Mesendoderm (in vitro differentiated cells): ENCODE measurements at regions not wholly inside any gene's neighbourhood (a gene's known extent, or its start where the extent isn't known, plus 50 kb on each side); places are given as distances from the start of the nearest gene placed in this dataset.
A peak's percentile ranks its signal among the peaks of the same experiment; 100 is the strongest.

Source experiments
- DNase-seq: peaks from one replicate; pipeline ENCODE4 v3.0.0; 2013
- H2AK5ac ChIP-seq: 2 replicates; pipeline ENCODE4 v1.6.1; 2013; ENCODE audit warnings: low read length, inconsistent platforms
- H2BK120ac ChIP-seq: 2 replicates; pipeline ENCODE4 v1.6.1; 2013; ENCODE audit warnings: low read depth, mild to moderate bottlenecking, low read length, moderate library complexity, mixed read lengths
- H2BK15ac ChIP-seq: replicated peaks from 2 replicates; pipeline ENCODE4 v1.6.1; 2013; ENCODE audit warnings: low read depth, mild to moderate bottlenecking, moderate library complexity
- H2BK5ac ChIP-seq: 2 replicates; pipeline ENCODE4 v1.6.1; 2013; ENCODE audit warnings: low read length, inconsistent platforms
- H3K18ac ChIP-seq: 2 replicates; pipeline ENCODE4 v1.6.1; 2013; ENCODE audit warnings: mild to moderate bottlenecking, low read length, mixed read lengths
- H3K23ac ChIP-seq: one replicate; pipeline ENCODE4 v1.6.1; 2013; ENCODE audit warnings: low read length
- H3K27ac ChIP-seq: 2 replicates; pipeline ENCODE4 v1.5.1; 2013; ENCODE audit warnings: low read depth, mild to moderate bottlenecking, inconsistent platforms, low read length, moderate library complexity
- H3K27me3 ChIP-seq: 2 replicates; pipeline ENCODE4 v1.6.1; 2013; ENCODE audit warnings: low read length, control low read depth, mild to moderate bottlenecking, inconsistent platforms; ENCODE audit not compliant: insufficient read depth, poor library complexity
- H3K36me3 ChIP-seq: 2 replicates; pipeline ENCODE4 v1.6.1; 2013; ENCODE audit warnings: low read length, inconsistent platforms; ENCODE audit not compliant: control insufficient read depth, insufficient read depth
- H3K4ac ChIP-seq: one replicate; pipeline ENCODE4 v1.6.1; 2013; ENCODE audit warnings: low read depth, mild to moderate bottlenecking, low read length, moderate library complexity
- H3K4me1 ChIP-seq: 2 replicates; pipeline ENCODE4 v1.6.1; 2013; ENCODE audit warnings: low read depth, low read length, inconsistent platforms; ENCODE audit not compliant: control insufficient read depth
- H3K4me2 ChIP-seq: 2 replicates; pipeline ENCODE4 v1.6.1; 2013; ENCODE audit warnings: low read length
- H3K4me3 ChIP-seq: 2 replicates; pipeline ENCODE4 v1.5.1; 2013; ENCODE audit warnings: mild to moderate bottlenecking, low read length
- H3K56ac ChIP-seq: one replicate; pipeline ENCODE4 v1.6.1; 2013; ENCODE audit warnings: low read length
- H3K79me1 ChIP-seq: 2 replicates; pipeline ENCODE4 v1.6.1; 2013; ENCODE audit warnings: low read length, inconsistent platforms
- H3K79me2 ChIP-seq: 2 replicates; pipeline ENCODE4 v1.6.1; 2013; ENCODE audit warnings: mild to moderate bottlenecking, low read length; ENCODE audit not compliant: control insufficient read depth, insufficient read depth
- H3K9ac ChIP-seq: 2 replicates; pipeline ENCODE4 v1.6.1; 2013; ENCODE audit warnings: low read length, inconsistent platforms
- H4K5ac ChIP-seq: one replicate; pipeline ENCODE4 v1.6.1; 2013; ENCODE audit warnings: low read length
- H4K8ac ChIP-seq: one replicate; pipeline ENCODE4 v1.6.1; 2013; ENCODE audit warnings: low read depth, mild to moderate bottlenecking, control low read depth, low read length, moderate library complexity
- WGBS: extraction: QIAGEN DNeasy Blood & Tissue Kit; methylation state at CpG from one replicate; pipeline ENCODE4 v1.1.7; 2013; ENCODE audit warnings: low lambda C conversion rate, missing lambda C conversion rate; ENCODE audit not compliant: insufficient coverage; ENCODE audit errors: extremely low coverage; 5-methylcytosine and 5-hydroxymethylcytosine counted together

GRCh38 chr9:117516676-117517632 is 102.1 kb upstream of the ASTN2 start:
- no peak for DNase-seq

GRCh38 chr9:117511852-117512481 is 97.1 kb upstream of the ASTN2 start:
- H4K5ac ChIP-seq = no peak overlapping the region
- no peaks in the 10 kb centered on the region for H3K27me3 ChIP-seq
- H3K9ac ChIP-seq = no peak overlapping the region
- H3K36me3 ChIP-seq = no peaks in the 10 kb centered on the region
- no peak overlapping the region for H2BK5ac ChIP-seq
- no peak overlapping the region for H3K4me3 ChIP-seq
- H3K27ac ChIP-seq = no peak overlapping the region
- H3K4ac ChIP-seq = no peak overlapping the region
- no peak overlapping the region for H2BK120ac ChIP-seq
- H3K18ac ChIP-seq = no peak overlapping the region
- no peak overlapping the region for H3K56ac ChIP-seq
- no peaks in the 10 kb centered on the region for H3K79me1 ChIP-seq
- no peaks in the 10 kb centered on the region for H3K4me1 ChIP-seq
- no peak for DNase-seq
- no peaks in the 10 kb centered on the region for H3K79me2 ChIP-seq
- H3K23ac ChIP-seq = no peak overlapping the region
- H3K4me2 ChIP-seq = no peak overlapping the region
- H4K8ac ChIP-seq = no peak overlapping the region
- no CpG with 5 or more reads among the region's 4 CpGs for whole genome bisulfite sequencing
- H2BK15ac ChIP-seq = no peak overlapping the region
- H2AK5ac ChIP-seq = no peak overlapping the region

More at GRCh38 chr9:117516676-117517632, 102.1 kb upstream of the ASTN2 start:
- no peak overlapping the region for H3K18ac ChIP-seq
- H3K23ac ChIP-seq = no peak overlapping the region
- no peak overlapping the region for H4K5ac ChIP-seq
- no peaks in the 10 kb centered on the region for H3K36me3 ChIP-seq
- no peak overlapping the region for H2AK5ac ChIP-seq
- H3K4me2 ChIP-seq = no peak overlapping the region
- no peak overlapping the region for H3K9ac ChIP-seq
- H3K27ac ChIP-seq = no peak overlapping the region
- no peak overlapping the region for H2BK15ac ChIP-seq
- no peak overlapping the region for H3K4ac ChIP-seq
- no peak overlapping the region for H3K56ac ChIP-seq
- no peak overlapping the region for H4K8ac ChIP-seq
- no peak overlapping the region for H2BK5ac ChIP-seq
- no peaks in the 10 kb centered on the region for H3K79me1 ChIP-seq
- H3K79me2 ChIP-seq = no peaks in the 10 kb centered on the region
- H2BK120ac ChIP-seq = no peak overlapping the region
- WGBS = no CpG with 5 or more reads among the region's 4 CpGs
- H3K27me3 ChIP-seq = no peaks in the 10 kb centered on the region
- H3K4me1 ChIP-seq = no peaks in the 10 kb centered on the region
- no peak overlapping the region for H3K4me3 ChIP-seq

- Histone ChIP-seq H3K36me3 (no peaks in the 10 kb centered on the region), H3K18ac (no peak overlapping the region), H3K4ac (no peak overlapping the region), H2AK5ac (no peak overlapping the region), H2BK5ac (no peak overlapping the region), H3K27ac (no peak overlapping the region), H3K4me2 (no peak overlapping the region), H4K5ac (no peak overlapping the region), H3K4me3 (no peak overlapping the region), H2BK15ac (no peak overlapping the region), H3K27me3 (no peaks in the 10 kb centered on the region), H4K8ac (no peak overlapping the region), H3K79me2 (no peaks in the 10 kb centered on the region), H3K23ac (no peak overlapping the region), H3K79me1 (no peaks in the 10 kb centered on the region), H3K9ac (no peak overlapping the region), H2BK120ac (no peak overlapping the region), H3K56ac (no peak overlapping the region), H3K4me1 (no peaks in the 10 kb centered on the region)
- no CpG with 5 or more reads among the region's 2 CpGs for WGBS
- no peak for DNase-seq
These were observed 81.5 kb upstream of the ASTN2 start for GRCh38 chr9:117496307-117496706.

- no peak overlapping the region for H4K8ac ChIP-seq
- H3K9ac ChIP-seq = no peak overlapping the region
- no peak overlapping the region for H2BK120ac ChIP-seq
- no peak overlapping the region for H2BK5ac ChIP-seq
- H3K4me3 ChIP-seq = no peak overlapping the region
- H3K27me3 ChIP-seq = no peaks in the 10 kb centered on the region
- H2BK15ac ChIP-seq = no peak overlapping the region
- no peaks in the 10 kb centered on the region for H3K79me2 ChIP-seq
- H2AK5ac ChIP-seq = no peak overlapping the region
- H3K56ac ChIP-seq = no peak overlapping the region
- no peak for DNase-seq
- no peaks in the 10 kb centered on the region for H3K4me1 ChIP-seq
- no peaks in the 10 kb centered on the region for H3K36me3 ChIP-seq
- no peak overlapping the region for H3K4ac ChIP-seq
- no peaks in the 10 kb centered on the region for H3K79me1 ChIP-seq
- H3K27ac ChIP-seq = no peak overlapping the region
- no peak overlapping the region for H3K4me2 ChIP-seq
- no peak overlapping the region for H4K5ac ChIP-seq
- H3K23ac ChIP-seq = no peak overlapping the region
- no peak overlapping the region for H3K18ac ChIP-seq
- WGBS = no CpG with 5 or more reads among the region's 3 CpGs
These were observed 79.7 kb upstream of the ASTN2 start for GRCh38 chr9:117494401-117495090.

- Histone ChIP-seq H3K4me1 (no peaks in the 10 kb centered on the region), H3K18ac (peak overlapping the region; percentile 39), H3K23ac (no peak overlapping the region), H3K27ac (no peak overlapping the region), H3K56ac (no peak overlapping the region), H2BK5ac (no peak overlapping the region), H4K8ac (no peak overlapping the region), H2BK15ac (no peak overlapping the region), H3K79me1 (no peaks in the 10 kb centered on the region), H2AK5ac (no peak overlapping the region), H3K4me3 (no peak overlapping the region), H4K5ac (no peak overlapping the region), H3K4me2 (no peak overlapping the region), H3K4ac (no peak overlapping the region), H2BK120ac (no peak overlapping the region), H3K27me3 (no peaks in the 10 kb centered on the region), H3K36me3 (no peaks in the 10 kb centered on the region), H3K79me2 (no peaks in the 10 kb centered on the region), H3K9ac (no peak overlapping the region)
- no peak for DNase-seq
- no CpG with 5 or more reads among the region's 3 CpGs for WGBS
These were observed 77.6 kb upstream of the ASTN2 start for GRCh38 chr9:117492476-117492875.
